ENCODE measurements at regions not wholly inside any gene's neighbourhood (a gene's known extent, or its start where the extent isn't known, plus 50 kb on each side); places are given as distances from the start of the nearest gene placed in this dataset.

- no peak overlapping the region for H2BK15ac ChIP-seq (ENCODE audit: low read length)
- H3K23ac ChIP-seq (ENCODE audit: insufficient read length), result no peak overlapping the region
- no peak overlapping the region for H2AK5ac ChIP-seq (ENCODE audit: low read depth, low read length)
- peak overlapping the region; percentile 56; the same call in 1 of the 2 replicates for H2AFZ ChIP-seq (ENCODE audit: low read length)
- no peak overlapping the region for H3K56ac ChIP-seq (replicated peaks; ENCODE audit: insufficient read length, low read depth, low read length)
- peak overlapping the region; percentile 50 to 53 for H3K4me2 ChIP-seq (ENCODE audit: insufficient read depth in 1 of 2, low read depth in 2 of 2, low read length in 2 of 2)
- FAIRE-seq (no peak), DNase-seq (ENCODE audit: low read depth in 1 of 2, low spot score in 2 of 2) (no peak)
- H3K4ac ChIP-seq (replicated peaks; ENCODE audit: insufficient read length, low read depth, low read length), result no peak overlapping the region
- no peak overlapping the region for H3K18ac ChIP-seq (ENCODE audit: extremely low read depth, low read length)
- H3K79me1 ChIP-seq (ENCODE audit: low read depth, low read length), result no peaks in the 10 kb centered on the region
- no peak overlapping the region for H4K5ac ChIP-seq (ENCODE audit: insufficient read length, low read depth, low read length)
- no peaks in the 10 kb centered on the region for H3K36me3 ChIP-seq (ENCODE audit: control insufficient read depth in 2 of 4, insufficient read depth in 4 of 4, low read length in 3 of 4)
- peak overlapping the region in 2 of 4 experiments; percentile 5 to 37; a peak in 2 of 8 replicates for H3K4me3 ChIP-seq (ENCODE audit: extremely low read depth in 1 of 4, insufficient read depth in 2 of 4, low read depth in 3 of 4, low read length in 4 of 4)
- WGBS, 2 experiments (ENCODE audit: extremely low coverage in 1 of 2, insufficient coverage in 1 of 2, insufficient read length in 1 of 2, insufficient replicate concordance in 2 of 2, low coverage in 1 of 2, low lambda C conversion rate in 2 of 2, missing lambda C conversion rate in 1 of 2), result 55% methylated on average over 7 of the region's 7 CpGs; no CpG with 5 or more reads in 1 of the 2 experiments
- no peaks in the 10 kb centered on the region for H4K20me1 ChIP-seq (replicated peaks in 1 of 2; ENCODE audit: control insufficient read depth in 1 of 2, insufficient read depth in 2 of 2, low read length in 2 of 2)
- H3K27me3 ChIP-seq (replicated peaks in 1 of 4; ENCODE audit: control insufficient read depth in 3 of 4, extremely low read depth in 1 of 4, insufficient read depth in 3 of 4, low read length in 3 of 4), result no peaks in the 10 kb centered on the region; a peak in 1 of 7 replicates
- no peak overlapping the region for H2BK5ac ChIP-seq (ENCODE audit: low read depth, low read length)
- H3K9me3 ChIP-seq (ENCODE audit: insufficient read depth in 2 of 2, low read depth in 1 of 2, low read length in 1 of 2), result no peaks in the 10 kb centered on the region
- no peak overlapping the region for H4K8ac ChIP-seq (ENCODE audit: extremely low read depth, insufficient read depth, low read length)
- H3K79me2 ChIP-seq (ENCODE audit: control insufficient read depth in 1 of 2, insufficient read depth in 2 of 2, low read length in 2 of 2), result no peaks in the 10 kb centered on the region
- no peak overlapping the region for H2BK12ac ChIP-seq (ENCODE audit: low read depth, low read length)
- no peaks in the 10 kb centered on the region; the same call in none of the 2 replicates for H3K23me2 ChIP-seq (ENCODE audit: low read depth, low read length)
- POLR2A ChIA-PET (ENCODE audit: partially characterized antibody), result interaction anchor here (0.6 kb wide), 1 partner anchor 303 kb away, joined by 3 read pairs; no protein-coding TSS in a partner anchor
- H3K14ac ChIP-seq (ENCODE audit: insufficient read length), result no peak overlapping the region
- H3K27ac ChIP-seq (ENCODE audit: low read depth, low read length), result no peak overlapping the region
- H2BK20ac ChIP-seq (ENCODE audit: low read length), result no peak overlapping the region
- CTCF ChIA-PET (ENCODE audit: partially characterized antibody), result interaction anchor here (0.6 to 11.4 kb wide), 17 partner anchors 9 to 794 kb away, joined by 3 to 94 read pairs (median 4); no protein-coding TSS in a partner anchor
- no peak overlapping the region for H3K9ac ChIP-seq (replicated peaks in 1 of 4; ENCODE audit: extremely low read depth in 1 of 4, low read depth in 3 of 4, low read length in 3 of 4)
- H4K91ac ChIP-seq (replicated peaks; ENCODE audit: insufficient read length, low read length), result no peak overlapping the region
- peaks cover 5 to 21% (median 9%) of the 10 kb centered on the region in 4 experiments for H3K4me1 ChIP-seq (replicated peaks in 1 of 4; ENCODE audit: control insufficient read depth in 3 of 4, insufficient read depth in 4 of 4, low read length in 3 of 4)
- H2BK120ac ChIP-seq (replicated peaks; ENCODE audit: low read depth, low read length), result no peak overlapping the region
- TF ChIP-seq KDM1A (IDR thresholded peaks at IDR 0.05; ENCODE audit: borderline replicate concordance, low read length) (0 out of 2 replicates have a peak, but pooled peaks have one; percentile 24), CBX5 (IDR thresholded peaks at IDR 0.05; ENCODE audit: low read depth, low read length) (no peak), RFX5 (IDR thresholded peaks at IDR 0.05; ENCODE audit: borderline replicate concordance, low read depth, low read length) (no peak), NRF1 (IDR thresholded peaks at IDR 0.05; ENCODE audit: low read depth, low read length) (no peak), CBX8 (IDR thresholded peaks at IDR 0.05; ENCODE audit: borderline replicate concordance, low read depth, low read length) (no peak), RBBP5 (IDR thresholded peaks at IDR 0.05; ENCODE audit: borderline replicate concordance, low read depth, low read length) (no peak), HDAC6 (IDR thresholded peaks at IDR 0.05; ENCODE audit: low read depth, low read length) (no peak), CTBP2 (IDR thresholded peaks at IDR 0.05; ENCODE audit: borderline replicate concordance, insufficient read depth, insufficient read length, low read length) (no peak), RNF2 (IDR thresholded peaks at IDR 0.05; ENCODE audit: borderline replicate concordance, low read depth, low read length, missing control alignments, poor library complexity, severe bottlenecking) (no peak), EGR1 (IDR thresholded peaks at IDR 0.05; ENCODE audit: borderline replicate concordance, low read depth, low read length) (no peak), TBP (IDR thresholded peaks at IDR 0.05; ENCODE audit: low read depth, low read length) (no peak), YY1 (IDR thresholded peaks at IDR 0.05; ENCODE audit: low read depth, low read length) (no peak)
- TF ChIP-seq, protein P1, sequence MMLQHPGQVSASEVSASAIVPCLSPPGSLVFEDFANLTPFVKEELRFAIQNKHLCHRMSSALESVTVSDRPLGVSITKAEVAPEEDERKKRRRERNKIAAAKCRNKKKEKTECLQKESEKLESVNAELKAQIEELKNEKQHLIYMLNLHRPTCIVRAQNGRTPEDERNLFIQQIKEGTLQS (IDR thresholded peaks at IDR 0.05; ENCODE audit: insufficient read depth, low read depth, low read length), result no peak
Measured at GRCh38 chr1:36591278-36591677, 108.6 kb upstream of the CSF3R start.

All from H1 (cell line).